GM23338 (cell line): ENCODE measurements at regions not wholly inside any gene's neighbourhood (a gene's known extent, or its start where the extent isn't known, plus 50 kb on each side); places are given as distances from the start of the nearest gene placed in this dataset.
A peak's percentile ranks its signal among the peaks of the same experiment; 100 is the strongest.

Experiments
- ATAC-seq: fragments of 200-7000 bp; cut with Tn5 transposase; 3 replicates; pipeline ENCODE4 v1.9.1; 2020
- DNase-seq: peaks from one replicate; pipeline ENCODE4 v3.0.0-alpha.2; 2015; ENCODE audit warnings: low spot score
- H2AFZ ChIP-seq: fragments of 200-600 bp; sonication (generic); 2 replicates; pipeline ENCODE4 v1.8.0; 2016; ENCODE audit warnings: antibody characterized with exemption, mild to moderate bottlenecking, moderate library complexity
- H3F3A ChIP-seq: fragments of 200-600 bp; sonication (generic); replicated peaks from 2 replicates; pipeline ENCODE4 v1.8.0; 2017; ENCODE audit warnings: antibody characterized with exemption, mixed run types, low read depth
- H3K27ac ChIP-seq: fragments of 200-600 bp; sonication (generic); 2 replicates; pipeline ENCODE4 v1.6.1; 2016; ENCODE audit warnings: low read depth
- H3K27me3 ChIP-seq: fragments of 200-600 bp; sonication (generic); 2 replicates; pipeline ENCODE4 v1.8.0; 2016; ENCODE audit warnings: mild to moderate bottlenecking, mixed run types, moderate library complexity; ENCODE audit not compliant: insufficient read depth
- H3K36me3 ChIP-seq: fragments of 200-600 bp; sonication (generic); 2 replicates; pipeline ENCODE4 v1.8.0; 2016; ENCODE audit warnings: mild to moderate bottlenecking; ENCODE audit not compliant: insufficient read depth
- H3K4me1 ChIP-seq: fragments of 200-600 bp; sonication (generic); 2 replicates; pipeline ENCODE4 v1.8.0; 2016; ENCODE audit warnings: mild to moderate bottlenecking, moderate library complexity; ENCODE audit not compliant: insufficient read depth
- H3K4me2 ChIP-seq: fragments of 200-600 bp; sonication (generic); 2 replicates; pipeline ENCODE4 v1.7.1; 2017; ENCODE audit warnings: mixed run types
- H3K4me3 ChIP-seq: fragments of 200-600 bp; sonication (generic); 2 replicates; pipeline ENCODE4 v1.6.1; 2016; ENCODE audit warnings: mixed run types
- H3K79me2 ChIP-seq: fragments of 200-600 bp; sonication (generic); replicated peaks from 2 replicates; pipeline ENCODE4 v1.8.0; 2017; ENCODE audit warnings: mild to moderate bottlenecking; ENCODE audit not compliant: insufficient read depth
- H3K9me2 ChIP-seq: fragments of 200-600 bp; sonication (generic); 2 replicates; pipeline ENCODE4 v1.8.0; 2017; ENCODE audit not compliant: insufficient read depth
- H4K20me1 ChIP-seq: fragments of 200-600 bp; sonication (generic); replicated peaks from 2 replicates; pipeline ENCODE4 v1.8.0; 2017; ENCODE audit warnings: mild to moderate bottlenecking; ENCODE audit not compliant: insufficient read depth
- H3K27ac Mint-ChIP-seq: 2 replicates; pipeline ENCODE4 v1.8.0; 2020; ENCODE audit warnings: inconsistent platforms, mild to moderate bottlenecking, moderate library complexity, mixed read lengths
- H3K27me3 Mint-ChIP-seq: 3 replicates; pipeline ENCODE4 v1.8.0; 2022; ENCODE audit warnings: low read depth, mild to moderate bottlenecking, moderate library complexity, mixed read lengths, inconsistent platforms; ENCODE audit not compliant: insufficient read depth, poor library complexity
- H3K36me3 Mint-ChIP-seq: 3 replicates; pipeline ENCODE4 v1.8.0; 2021; ENCODE audit warnings: low read depth, mild to moderate bottlenecking, inconsistent platforms, moderate library complexity, mixed read lengths
- H3K4me1 Mint-ChIP-seq: 3 replicates; pipeline ENCODE4 v1.8.0; 2020; ENCODE audit warnings: mild to moderate bottlenecking, inconsistent platforms, mixed read lengths
- H3K4me3 Mint-ChIP-seq: 3 replicates; pipeline ENCODE4 v1.8.0; 2021; ENCODE audit warnings: moderate library complexity, mild to moderate bottlenecking, inconsistent platforms, mixed read lengths
- H3K9me3 Mint-ChIP-seq: 3 replicates; pipeline ENCODE4 v1.8.0; 2020; ENCODE audit warnings: moderate library complexity, mild to moderate bottlenecking, inconsistent platforms, mixed read lengths
- CREB1 ChIP-seq: fragments of 250-450 bp; sonication (Bioruptor Pico); IDR thresholded peaks from 2 replicates; pipeline ENCODE4 v1.5.0; 2020; ENCODE audit warnings: low read depth, mild to moderate bottlenecking, moderate library complexity
- EZH2 ChIP-seq: fragments of 200-600 bp; sonication (generic); IDR thresholded peaks from one replicate; pipeline ENCODE4 v1.8.0; 2017; ENCODE audit warnings: antibody characterized with exemption, mild to moderate bottlenecking, low read depth; ENCODE audit not compliant: unreplicated experiment
- EZH2phosphoT487 ChIP-seq: fragments of 200-600 bp; sonication (generic); IDR thresholded peaks from one replicate; pipeline ENCODE4 v1.8.1; 2018; ENCODE audit warnings: antibody characterized with exemption; ENCODE audit not compliant: unreplicated experiment
- JUNB ChIP-seq: IDR thresholded peaks from one replicate; pipeline ENCODE4 v1.6.1; 2016; ENCODE audit warnings: antibody characterized with exemption; ENCODE audit not compliant: unreplicated experiment
- NANOG ChIP-seq: IDR thresholded peaks from 2 replicates; pipeline ENCODE4 v1.6.1; 2016; ENCODE audit warnings: antibody characterized with exemption, borderline replicate concordance
- POLR2AphosphoS5 ChIP-seq: IDR thresholded peaks from 2 replicates; pipeline ENCODE4 v1.6.1; 2016; ENCODE audit warnings: antibody characterized with exemption, low read depth
- ZNF114 ChIP-seq: fragments of 250-450 bp; sonication (Bioruptor Pico); IDR thresholded peaks from 2 replicates; pipeline ENCODE4 v1.5.0; 2020; ENCODE audit warnings: mild to moderate bottlenecking, moderate library complexity
- TF ChIP-seq, protein P1 (sequence below), 2 experiments: fragments of 200-600 bp in 1 of 2; sonication (generic) in 1 of 2; conservative IDR thresholded peaks; 2 replicates each; pipeline versions ENCODE4 v1.5.1 to v1.6.1; 2016 to 2017; ENCODE audit warnings: antibody characterized with exemption in 2 of 2, low read depth in 2 of 2, mild to moderate bottlenecking in 2 of 2, moderate library complexity in 1 of 2
- TF ChIP-seq, protein P2 (sequence below): fragments of 250-450 bp; sonication (Bioruptor Pico); IDR thresholded peaks from 2 replicates; pipeline ENCODE4 v1.5.0; 2020; ENCODE audit warnings: mild to moderate bottlenecking, moderate library complexity
- TF ChIP-seq, protein P3 (sequence below): IDR thresholded peaks from 2 replicates; pipeline ENCODE4 v1.6.1; 2016; ENCODE audit warnings: antibody characterized with exemption

DNA sequence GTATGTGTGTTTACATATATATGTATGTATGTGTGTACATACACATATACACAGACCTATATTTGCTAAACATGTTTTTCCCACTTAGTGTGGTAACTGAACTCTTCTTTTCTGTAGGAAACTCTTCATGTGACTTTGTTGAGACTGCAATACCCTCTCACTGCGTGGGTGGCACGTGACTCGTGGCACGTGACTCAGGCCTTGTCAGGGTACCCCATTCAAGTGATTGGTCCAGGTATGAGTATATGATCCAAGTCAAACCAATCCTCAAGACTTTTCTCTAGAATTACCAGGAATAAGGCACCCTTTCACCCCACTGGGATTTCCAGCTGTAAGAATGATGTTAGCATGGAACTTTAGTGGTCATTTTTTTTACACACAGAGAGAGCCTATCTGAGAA lies 149.2 kb upstream of the KCNK2 start:
- no peaks in the 10 kb centered on the region for H3K9me2 ChIP-seq
- no peak for DNase-seq
- no peak for ATAC-seq
- no peaks in the 10 kb centered on the region for H3K79me2 ChIP-seq
- no peaks in the 10 kb centered on the region for H4K20me1 ChIP-seq
- H2AFZ ChIP-seq = no peak overlapping the region
- H3K36me3 Mint-ChIP-seq = no peaks in the 10 kb centered on the region
- no peaks in the 10 kb centered on the region for H3K27me3 ChIP-seq
- no peaks in the 10 kb centered on the region for H3K9me3 Mint-ChIP-seq
- H3K4me3 Mint-ChIP-seq = no peak overlapping the region
- H3K27ac ChIP-seq = no peak overlapping the region
- peaks cover 2% of the 10 kb centered on the region; the same call in 2 of the 3 replicates for H3K4me1 Mint-ChIP-seq
- no peaks in the 10 kb centered on the region for H3K4me1 ChIP-seq
- no peaks in the 10 kb centered on the region for H3F3A ChIP-seq
- no peak for TF ChIP-seq EZH2phosphoT487
- no peak overlapping the region for H3K27ac Mint-ChIP-seq
- H3K4me2 ChIP-seq = no peak overlapping the region
- H3K27me3 Mint-ChIP-seq = no peaks in the 10 kb centered on the region
- H3K36me3 ChIP-seq = no peaks in the 10 kb centered on the region
- H3K4me3 ChIP-seq = no peak overlapping the region

DNA sequence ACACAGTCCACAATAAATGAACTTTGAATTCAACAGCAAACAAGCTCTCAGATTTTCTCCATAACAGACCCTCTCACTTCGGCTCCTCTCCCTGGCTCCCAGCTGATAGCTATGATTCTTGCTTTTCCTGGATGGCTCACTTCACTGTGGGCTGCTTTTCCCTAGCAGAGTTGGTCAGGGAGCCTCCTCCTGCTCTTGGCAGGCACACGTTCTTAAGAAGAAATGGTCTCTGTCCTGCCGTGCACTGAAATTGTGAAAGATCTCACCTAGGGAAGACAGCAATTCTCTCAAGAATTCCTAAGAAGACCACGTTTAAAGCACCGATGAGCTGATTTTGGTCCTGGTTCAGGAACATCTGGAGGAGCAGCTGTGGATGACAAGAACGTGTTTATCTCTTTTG lies 148.5 kb upstream of the KCNK2 start:
- H3K79me2 ChIP-seq = no peaks in the 10 kb centered on the region
- no peaks in the 10 kb centered on the region for H3K27me3 ChIP-seq
- Mint-ChIP-seq H3K4me3 (no peak overlapping the region), H3K36me3 (no peaks in the 10 kb centered on the region), H3K27me3 (no peaks in the 10 kb centered on the region), H3K9me3 (no peaks in the 10 kb centered on the region), H3K4me1 (peaks cover 2% of the 10 kb centered on the region; the same call in 2 of the 3 replicates), H3K27ac (no peak overlapping the region)
- TF ChIP-seq CREB1 (no peak), POLR2AphosphoS5 (no peak), EZH2 (no peak), NANOG (no peak), JUNB (no peak)
- TF ChIP-seq, protein P1, sequence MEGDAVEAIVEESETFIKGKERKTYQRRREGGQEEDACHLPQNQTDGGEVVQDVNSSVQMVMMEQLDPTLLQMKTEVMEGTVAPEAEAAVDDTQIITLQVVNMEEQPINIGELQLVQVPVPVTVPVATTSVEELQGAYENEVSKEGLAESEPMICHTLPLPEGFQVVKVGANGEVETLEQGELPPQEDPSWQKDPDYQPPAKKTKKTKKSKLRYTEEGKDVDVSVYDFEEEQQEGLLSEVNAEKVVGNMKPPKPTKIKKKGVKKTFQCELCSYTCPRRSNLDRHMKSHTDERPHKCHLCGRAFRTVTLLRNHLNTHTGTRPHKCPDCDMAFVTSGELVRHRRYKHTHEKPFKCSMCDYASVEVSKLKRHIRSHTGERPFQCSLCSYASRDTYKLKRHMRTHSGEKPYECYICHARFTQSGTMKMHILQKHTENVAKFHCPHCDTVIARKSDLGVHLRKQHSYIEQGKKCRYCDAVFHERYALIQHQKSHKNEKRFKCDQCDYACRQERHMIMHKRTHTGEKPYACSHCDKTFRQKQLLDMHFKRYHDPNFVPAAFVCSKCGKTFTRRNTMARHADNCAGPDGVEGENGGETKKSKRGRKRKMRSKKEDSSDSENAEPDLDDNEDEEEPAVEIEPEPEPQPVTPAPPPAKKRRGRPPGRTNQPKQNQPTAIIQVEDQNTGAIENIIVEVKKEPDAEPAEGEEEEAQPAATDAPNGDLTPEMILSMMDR (conservative IDR thresholded peaks at IDR 0.05; ENCODE audit: low read depth in 2 of 2) = no peak
- DNase-seq (no peak), ATAC-seq (no peak)
- no peaks in the 10 kb centered on the region for H3K36me3 ChIP-seq
- no peak overlapping the region for H3K4me2 ChIP-seq
- no peak overlapping the region for H3K27ac ChIP-seq
- peak overlapping the region; percentile 38; the same call in 1 of the 2 replicates for H2AFZ ChIP-seq
- H3K4me1 ChIP-seq = no peaks in the 10 kb centered on the region
- no peak overlapping the region for H3K4me3 ChIP-seq
- no peaks in the 10 kb centered on the region for H3F3A ChIP-seq
- no peaks in the 10 kb centered on the region for H3K9me2 ChIP-seq
- H4K20me1 ChIP-seq = no peaks in the 10 kb centered on the region

DNA sequence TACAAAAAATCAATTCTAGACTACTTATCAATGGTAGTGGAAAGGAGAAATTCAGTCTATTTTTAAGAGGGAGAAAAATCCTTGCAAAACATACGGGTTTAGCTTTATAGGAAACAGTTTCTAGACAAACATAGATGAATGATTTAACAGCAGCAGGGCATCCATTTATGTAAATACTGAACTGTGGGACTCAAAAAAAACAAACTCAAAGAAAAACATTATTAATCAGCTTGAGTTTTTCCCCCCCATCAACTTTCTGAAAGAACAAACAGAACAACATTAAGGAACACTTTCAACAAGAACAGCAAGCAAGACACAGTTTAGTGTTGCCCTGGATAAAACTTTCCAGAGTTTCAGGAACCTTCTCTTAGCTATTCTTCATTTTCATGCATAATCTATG lies 147.3 kb upstream of the KCNK2 start:
- Mint-ChIP-seq H3K36me3 (no peaks in the 10 kb centered on the region), H3K27me3 (no peaks in the 10 kb centered on the region), H3K9me3 (no peaks in the 10 kb centered on the region), H3K4me3 (no peak overlapping the region), H3K4me1 (peaks cover 2% of the 10 kb centered on the region; the same call in 2 of the 3 replicates), H3K27ac (no peak overlapping the region)
- DNase-seq (no peak), ATAC-seq (no peak)
- Histone ChIP-seq H3K4me2 (no peak overlapping the region), H3K79me2 (no peaks in the 10 kb centered on the region), H2AFZ (no peak overlapping the region), H3K4me3 (no peak overlapping the region), H3F3A (no peaks in the 10 kb centered on the region), H3K27ac (no peak overlapping the region), H4K20me1 (no peaks in the 10 kb centered on the region), H3K4me1 (no peaks in the 10 kb centered on the region), H3K27me3 (no peaks in the 10 kb centered on the region), H3K36me3 (no peaks in the 10 kb centered on the region), H3K9me2 (no peaks in the 10 kb centered on the region)
- TF ChIP-seq POLR2AphosphoS5 (no peak), ZNF114 (no peak)
- TF ChIP-seq, protein P2, sequence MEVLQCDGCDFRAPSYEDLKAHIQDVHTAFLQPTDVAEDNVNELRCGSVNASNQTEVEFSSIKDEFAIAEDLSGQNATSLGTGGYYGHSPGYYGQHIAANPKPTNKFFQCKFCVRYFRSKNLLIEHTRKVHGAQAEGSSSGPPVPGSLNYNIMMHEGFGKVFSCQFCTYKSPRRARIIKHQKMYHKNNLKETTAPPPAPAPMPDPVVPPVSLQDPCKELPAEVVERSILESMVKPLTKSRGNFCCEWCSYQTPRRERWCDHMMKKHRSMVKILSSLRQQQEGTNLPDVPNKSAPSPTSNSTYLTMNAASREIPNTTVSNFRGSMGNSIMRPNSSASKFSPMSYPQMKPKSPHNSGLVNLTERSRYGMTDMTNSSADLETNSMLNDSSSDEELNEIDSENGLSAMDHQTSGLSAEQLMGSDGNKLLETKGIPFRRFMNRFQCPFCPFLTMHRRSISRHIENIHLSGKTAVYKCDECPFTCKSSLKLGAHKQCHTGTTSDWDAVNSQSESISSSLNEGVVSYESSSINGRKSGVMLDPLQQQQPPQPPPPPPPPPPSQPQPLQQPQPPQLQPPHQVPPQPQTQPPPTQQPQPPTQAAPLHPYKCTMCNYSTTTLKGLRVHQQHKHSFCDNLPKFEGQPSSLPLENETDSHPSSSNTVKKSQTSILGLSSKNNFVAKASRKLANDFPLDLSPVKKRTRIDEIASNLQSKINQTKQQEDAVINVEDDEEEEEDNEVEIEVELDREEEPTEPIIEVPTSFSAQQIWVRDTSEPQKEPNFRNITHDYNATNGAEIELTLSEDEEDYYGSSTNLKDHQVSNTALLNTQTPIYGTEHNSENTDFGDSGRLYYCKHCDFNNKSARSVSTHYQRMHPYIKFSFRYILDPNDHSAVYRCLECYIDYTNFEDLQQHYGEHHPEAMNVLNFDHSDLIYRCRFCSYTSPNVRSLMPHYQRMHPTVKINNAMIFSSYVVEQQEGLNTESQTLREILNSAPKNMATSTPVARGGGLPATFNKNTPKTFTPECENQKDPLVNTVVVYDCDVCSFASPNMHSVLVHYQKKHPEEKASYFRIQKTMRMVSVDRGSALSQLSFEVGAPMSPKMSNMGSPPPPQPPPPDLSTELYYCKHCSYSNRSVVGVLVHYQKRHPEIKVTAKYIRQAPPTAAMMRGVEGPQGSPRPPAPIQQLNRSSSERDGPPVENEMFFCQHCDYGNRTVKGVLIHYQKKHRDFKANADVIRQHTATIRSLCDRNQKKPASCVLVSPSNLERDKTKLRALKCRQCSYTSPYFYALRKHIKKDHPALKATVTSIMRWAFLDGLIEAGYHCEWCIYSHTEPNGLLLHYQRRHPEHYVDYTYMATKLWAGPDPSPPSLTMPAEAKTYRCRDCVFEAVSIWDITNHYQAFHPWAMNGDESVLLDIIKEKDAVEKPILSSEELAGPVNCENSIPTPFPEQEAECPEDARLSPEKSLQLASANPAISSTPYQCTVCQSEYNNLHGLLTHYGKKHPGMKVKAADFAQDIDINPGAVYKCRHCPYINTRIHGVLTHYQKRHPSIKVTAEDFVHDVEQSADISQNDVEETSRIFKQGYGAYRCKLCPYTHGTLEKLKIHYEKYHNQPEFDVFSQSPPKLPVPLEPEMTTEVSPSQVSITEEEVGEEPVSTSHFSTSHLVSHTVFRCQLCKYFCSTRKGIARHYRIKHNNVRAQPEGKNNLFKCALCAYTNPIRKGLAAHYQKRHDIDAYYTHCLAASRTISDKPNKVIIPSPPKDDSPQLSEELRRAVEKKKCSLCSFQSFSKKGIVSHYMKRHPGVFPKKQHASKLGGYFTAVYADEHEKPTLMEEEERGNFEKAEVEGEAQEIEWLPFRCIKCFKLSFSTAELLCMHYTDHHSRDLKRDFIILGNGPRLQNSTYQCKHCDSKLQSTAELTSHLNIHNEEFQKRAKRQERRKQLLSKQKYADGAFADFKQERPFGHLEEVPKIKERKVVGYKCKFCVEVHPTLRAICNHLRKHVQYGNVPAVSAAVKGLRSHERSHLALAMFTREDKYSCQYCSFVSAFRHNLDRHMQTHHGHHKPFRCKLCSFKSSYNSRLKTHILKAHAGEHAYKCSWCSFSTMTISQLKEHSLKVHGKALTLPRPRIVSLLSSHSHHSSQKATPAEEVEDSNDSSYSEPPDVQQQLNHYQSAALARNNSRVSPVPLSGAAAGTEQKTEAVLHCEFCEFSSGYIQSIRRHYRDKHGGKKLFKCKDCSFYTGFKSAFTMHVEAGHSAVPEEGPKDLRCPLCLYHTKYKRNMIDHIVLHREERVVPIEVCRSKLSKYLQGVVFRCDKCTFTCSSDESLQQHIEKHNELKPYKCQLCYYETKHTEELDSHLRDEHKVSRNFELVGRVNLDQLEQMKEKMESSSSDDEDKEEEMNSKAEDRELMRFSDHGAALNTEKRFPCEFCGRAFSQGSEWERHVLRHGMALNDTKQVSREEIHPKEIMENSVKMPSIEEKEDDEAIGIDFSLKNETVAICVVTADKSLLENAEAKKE (CRISPR knock-in tag) = no peak
- TF ChIP-seq, protein P3, sequence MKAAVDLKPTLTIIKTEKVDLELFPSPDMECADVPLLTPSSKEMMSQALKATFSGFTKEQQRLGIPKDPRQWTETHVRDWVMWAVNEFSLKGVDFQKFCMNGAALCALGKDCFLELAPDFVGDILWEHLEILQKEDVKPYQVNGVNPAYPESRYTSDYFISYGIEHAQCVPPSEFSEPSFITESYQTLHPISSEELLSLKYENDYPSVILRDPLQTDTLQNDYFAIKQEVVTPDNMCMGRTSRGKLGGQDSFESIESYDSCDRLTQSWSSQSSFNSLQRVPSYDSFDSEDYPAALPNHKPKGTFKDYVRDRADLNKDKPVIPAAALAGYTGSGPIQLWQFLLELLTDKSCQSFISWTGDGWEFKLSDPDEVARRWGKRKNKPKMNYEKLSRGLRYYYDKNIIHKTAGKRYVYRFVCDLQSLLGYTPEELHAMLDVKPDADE = no peak
